ENCODE measurements at regions not wholly inside any gene's neighbourhood (a gene's known extent, or its start where the extent isn't known, plus 50 kb on each side); places are given as distances from the start of the nearest gene placed in this dataset.
"Not testable (repeated sequence)": the region's sequence is repeated elsewhere in the genome, so short reads cannot be mapped to it uniquely, and the experiment has no call there.

DNA sequence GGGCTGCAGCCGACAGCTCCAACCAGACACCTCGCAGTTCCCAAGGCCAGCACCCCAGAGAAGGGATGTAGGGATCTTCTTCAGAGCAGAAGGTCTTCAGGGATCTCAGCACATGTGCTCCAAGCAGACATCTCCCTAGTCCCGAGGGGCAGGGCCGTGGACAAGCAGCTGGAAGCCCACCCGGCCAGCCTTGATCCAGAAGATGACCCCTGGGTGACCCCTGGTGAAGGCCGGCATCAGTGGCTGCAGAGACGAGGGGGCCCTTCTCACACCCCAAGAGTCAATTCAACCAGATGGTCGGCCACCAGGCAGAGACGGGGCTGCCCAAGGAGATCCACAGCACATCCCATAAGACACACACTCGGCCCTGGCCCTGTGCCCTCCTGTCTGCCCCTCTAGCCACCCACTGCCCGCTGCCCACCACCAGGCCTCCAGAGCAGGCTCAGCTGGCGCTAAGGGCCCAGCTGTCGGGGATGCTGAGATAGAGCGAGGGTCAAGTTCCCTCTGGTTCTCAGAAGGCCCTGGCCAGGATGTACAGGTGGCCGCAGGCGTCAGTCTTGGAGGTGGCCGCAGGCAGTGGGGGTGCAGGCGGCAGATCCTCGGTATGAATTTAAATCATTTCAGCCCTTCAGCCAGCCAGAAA, 168.3 kb downstream of the BRD1 start:
- peaks cover 4% of the 10 kb centered on the region for H3K27me3 ChIP-seq (ENCODE audit: insufficient read depth, low read length)
- peaks cover 4% of the 10 kb centered on the region for H3K9me3 ChIP-seq (ENCODE audit: low read length)
- no peak overlapping the region for H3K4me3 ChIP-seq (ENCODE audit: low read length)
- no peak overlapping the region for H2AFZ ChIP-seq (ENCODE audit: low read depth, low read length)
- no peaks in the 10 kb centered on the region for H3K36me3 ChIP-seq (ENCODE audit: insufficient read depth, low read length)
- no peaks in the 10 kb centered on the region for H3K4me1 ChIP-seq (ENCODE audit: insufficient read depth, low read length)

DNA sequence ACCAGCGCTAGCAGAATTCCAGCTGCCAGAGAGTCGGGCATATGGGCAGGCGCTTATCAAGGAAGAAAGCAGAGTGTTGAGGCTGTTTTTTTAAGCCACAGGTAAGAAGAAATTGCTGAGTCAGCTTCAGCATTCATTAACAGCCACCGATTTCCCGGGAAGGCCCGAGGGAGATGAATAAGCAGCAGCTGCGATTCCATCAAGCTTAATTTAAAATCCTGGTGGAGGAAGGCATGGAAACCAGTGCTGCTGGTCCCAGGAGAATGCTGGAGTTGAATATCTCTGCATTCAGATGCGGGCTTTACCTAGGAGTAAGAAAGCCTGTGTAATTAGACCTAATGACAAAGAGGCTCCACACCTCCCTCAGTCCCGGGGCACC, 168.8 kb downstream of the BRD1 start:
- Histone ChIP-seq H3K4me3 (ENCODE audit: low read length) (no peak overlapping the region), H3K4me1 (ENCODE audit: insufficient read depth, low read length) (no peaks in the 10 kb centered on the region), H2AFZ (ENCODE audit: low read depth, low read length) (no peak overlapping the region), H3K36me3 (ENCODE audit: insufficient read depth, low read length) (no peaks in the 10 kb centered on the region), H3K9me3 (ENCODE audit: low read length) (peaks cover 4% of the 10 kb centered on the region), H3K27me3 (ENCODE audit: insufficient read depth, low read length) (peaks cover 4% of the 10 kb centered on the region)

DNA sequence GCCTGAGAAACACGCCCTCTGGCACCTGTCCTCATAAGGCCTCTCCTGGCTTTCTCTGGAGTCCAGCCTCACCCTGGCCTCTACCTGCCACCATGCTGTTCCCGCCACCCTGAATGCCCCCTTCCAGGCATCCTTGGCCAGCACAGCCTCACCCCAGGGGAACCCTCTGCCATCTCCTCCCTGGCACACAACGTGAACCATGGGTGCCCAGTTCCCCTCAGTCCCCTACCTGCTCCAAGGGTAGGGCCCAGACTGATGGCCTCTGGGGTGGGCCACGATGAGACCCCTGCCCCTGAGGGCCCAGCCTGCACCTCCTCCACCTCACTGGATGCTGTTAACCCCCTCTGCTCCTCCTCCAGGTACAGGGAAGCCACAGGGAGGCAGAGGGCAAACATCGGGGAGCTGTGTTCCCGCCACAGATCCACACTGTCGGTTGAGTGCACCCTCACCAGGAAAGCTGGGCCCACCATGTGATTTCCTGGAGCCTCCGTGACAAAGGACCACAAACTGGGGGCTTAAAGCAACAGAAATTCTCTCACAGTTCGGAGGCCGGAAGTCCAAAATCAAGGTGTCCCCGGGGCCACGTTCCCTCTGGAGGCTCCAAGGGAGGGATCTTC, 169.6 kb downstream of the BRD1 start:
- no peak overlapping the region for H2AFZ ChIP-seq (ENCODE audit: low read depth, low read length)
- H3K9me3 ChIP-seq (ENCODE audit: low read length) = peaks cover 1% of the 10 kb centered on the region
- H3K27me3 ChIP-seq (ENCODE audit: insufficient read depth, low read length) = no peaks in the 10 kb centered on the region
- H3K36me3 ChIP-seq (ENCODE audit: insufficient read depth, low read length) = no peaks in the 10 kb centered on the region
- no peaks in the 10 kb centered on the region for H3K4me1 ChIP-seq (ENCODE audit: insufficient read depth, low read length)
- no peak overlapping the region for H3K4me3 ChIP-seq (ENCODE audit: low read length)

DNA sequence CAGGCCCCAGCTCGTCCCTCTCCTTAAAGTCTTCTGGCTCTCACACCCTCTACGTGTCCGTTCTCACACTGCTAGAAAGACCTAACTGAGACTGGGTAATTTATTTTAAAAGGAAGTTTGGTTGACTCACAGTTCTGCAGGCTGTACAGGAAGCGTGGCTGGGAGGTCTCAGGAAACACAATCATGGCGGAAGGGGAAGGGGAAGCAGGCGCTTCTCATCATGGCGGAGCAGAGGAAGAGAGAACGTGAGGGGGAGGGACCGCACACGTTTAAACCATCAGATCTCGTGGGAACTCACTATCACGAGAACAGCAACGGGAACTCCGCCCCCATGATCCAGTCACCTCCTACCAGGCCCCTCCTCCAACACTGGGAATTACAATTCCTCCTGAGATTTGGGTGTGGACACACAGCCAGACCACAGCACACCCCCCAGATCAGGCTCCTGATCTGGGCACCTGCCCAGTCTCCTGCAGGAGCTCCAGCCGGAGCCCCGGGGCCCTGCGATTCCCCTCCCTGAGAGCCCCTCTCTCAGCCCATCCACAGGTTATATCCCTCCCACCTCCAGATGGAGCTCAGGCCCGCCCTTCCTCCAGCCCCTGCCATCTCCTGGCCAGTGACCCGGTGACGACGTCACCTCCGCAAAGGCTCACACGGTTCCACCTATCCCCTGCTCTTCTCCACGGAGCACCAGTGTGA, 170.2 kb downstream of the BRD1 start:
- no peaks in the 10 kb centered on the region for H3K27me3 ChIP-seq (ENCODE audit: insufficient read depth, low read length)
- H3K36me3 ChIP-seq (ENCODE audit: insufficient read depth, low read length) = no peaks in the 10 kb centered on the region
- no peak overlapping the region for H2AFZ ChIP-seq (ENCODE audit: low read depth, low read length)
- no peak overlapping the region for H3K4me3 ChIP-seq (ENCODE audit: low read length)
- H3K9me3 ChIP-seq (ENCODE audit: low read length) = no peaks in the 10 kb centered on the region
- H3K4me1 ChIP-seq (ENCODE audit: insufficient read depth, low read length) = no peaks in the 10 kb centered on the region

DNA sequence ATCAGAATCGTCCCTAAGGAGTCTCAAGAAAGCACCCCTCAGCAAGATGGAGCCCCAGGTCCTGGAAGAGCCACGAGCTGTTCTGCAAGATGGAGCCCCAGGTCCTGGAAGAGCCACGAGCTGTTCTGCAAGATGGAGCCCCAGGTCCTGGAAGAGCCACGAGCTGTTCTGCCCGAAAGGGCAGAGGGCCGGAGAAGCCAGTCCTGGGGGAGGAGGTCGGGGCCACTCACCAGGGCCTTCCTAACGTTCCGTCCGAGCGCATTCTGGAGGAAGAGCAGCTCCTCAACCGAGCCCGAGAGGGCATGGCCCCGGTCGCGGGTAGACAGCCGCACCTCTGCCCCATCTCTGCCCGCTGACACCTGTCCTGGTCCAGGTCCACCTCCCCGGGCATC, 170.8 kb downstream of the BRD1 start:
- not testable (repeated sequence) for H3K4me3 ChIP-seq (ENCODE audit: low read length); H3K36me3 ChIP-seq (ENCODE audit: insufficient read depth, low read length); H3K9me3 ChIP-seq (ENCODE audit: low read length); H3K27me3 ChIP-seq (ENCODE audit: insufficient read depth, low read length); H2AFZ ChIP-seq (ENCODE audit: low read depth, low read length); H3K4me1 ChIP-seq (ENCODE audit: insufficient read depth, low read length)

DNA sequence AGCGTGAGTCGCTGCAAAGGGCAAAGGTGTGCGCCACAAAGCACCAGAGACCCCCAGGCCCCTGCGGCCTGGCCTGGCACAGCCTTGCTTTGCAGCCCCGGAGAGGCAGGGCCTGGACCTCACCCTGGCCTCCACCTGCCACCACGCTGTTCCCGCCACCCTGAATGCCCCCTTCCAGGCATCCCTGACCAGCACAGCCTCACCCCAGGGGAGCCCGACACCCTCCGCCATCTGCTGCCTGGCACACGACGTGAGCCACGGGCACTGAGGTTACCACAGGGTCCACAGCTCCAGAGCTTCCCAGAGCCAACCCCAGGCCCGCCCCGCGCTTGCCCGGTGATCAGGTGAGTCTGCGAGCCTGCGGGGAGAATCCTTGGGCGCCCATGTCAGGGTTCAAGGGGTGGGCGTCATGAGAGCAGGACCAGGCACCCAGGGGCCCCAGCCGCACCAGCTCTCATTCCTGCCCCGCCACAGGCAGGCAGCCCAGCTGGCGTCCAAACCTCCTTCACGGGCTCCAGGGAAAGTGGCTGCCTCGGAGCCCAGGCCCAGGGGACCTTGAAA, 171.3 kb downstream of the BRD1 start:
- H2AFZ ChIP-seq (ENCODE audit: low read depth, low read length) = no peak overlapping the region
- no peaks in the 10 kb centered on the region for H3K4me1 ChIP-seq (ENCODE audit: insufficient read depth, low read length)
- no peaks in the 10 kb centered on the region for H3K36me3 ChIP-seq (ENCODE audit: insufficient read depth, low read length)
- no peaks in the 10 kb centered on the region for H3K9me3 ChIP-seq (ENCODE audit: low read length)
- H3K27me3 ChIP-seq (ENCODE audit: insufficient read depth, low read length) = no peaks in the 10 kb centered on the region
- H3K4me3 ChIP-seq (ENCODE audit: low read length) = no peak overlapping the region

DNA sequence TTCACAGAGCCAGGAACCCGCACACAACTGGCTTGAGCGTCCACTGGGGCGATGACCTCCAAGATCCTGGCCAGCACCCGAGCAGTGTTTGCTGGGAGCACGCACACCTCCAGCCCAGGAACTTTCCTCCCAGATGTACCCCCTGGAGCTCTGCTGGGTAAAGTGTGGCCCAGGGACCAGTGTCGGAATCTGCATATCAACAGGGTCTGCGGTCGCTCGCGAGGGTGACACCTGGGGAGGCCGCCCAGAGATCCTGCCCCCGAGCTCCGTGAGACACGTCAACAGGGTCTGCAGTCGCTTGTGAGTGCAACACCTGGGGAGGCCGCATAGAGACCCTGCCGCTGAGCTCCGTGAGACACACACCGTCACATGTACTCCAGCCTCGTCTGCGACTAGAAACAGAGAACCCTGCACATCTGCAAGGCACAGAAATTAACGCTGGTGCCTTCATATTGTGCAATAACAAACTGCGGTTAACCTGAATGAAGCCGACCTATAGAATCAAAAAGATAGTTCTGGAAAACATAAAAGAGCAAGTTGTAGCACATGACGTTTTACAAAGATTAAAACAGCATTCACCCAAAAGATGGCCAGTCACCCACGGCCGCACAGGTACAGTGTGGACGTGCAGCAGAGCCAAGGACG, 172.4 kb downstream of the BRD1 start:
- Histone ChIP-seq H3K9me3 (ENCODE audit: low read length) (no peaks in the 10 kb centered on the region), H3K36me3 (ENCODE audit: insufficient read depth, low read length) (no peaks in the 10 kb centered on the region), H3K27me3 (ENCODE audit: insufficient read depth, low read length) (no peaks in the 10 kb centered on the region), H3K4me3 (ENCODE audit: low read length) (no peak overlapping the region), H3K4me1 (ENCODE audit: insufficient read depth, low read length) (peaks cover 8% of the 10 kb centered on the region), H2AFZ (ENCODE audit: low read depth, low read length) (no peak overlapping the region)

DNA sequence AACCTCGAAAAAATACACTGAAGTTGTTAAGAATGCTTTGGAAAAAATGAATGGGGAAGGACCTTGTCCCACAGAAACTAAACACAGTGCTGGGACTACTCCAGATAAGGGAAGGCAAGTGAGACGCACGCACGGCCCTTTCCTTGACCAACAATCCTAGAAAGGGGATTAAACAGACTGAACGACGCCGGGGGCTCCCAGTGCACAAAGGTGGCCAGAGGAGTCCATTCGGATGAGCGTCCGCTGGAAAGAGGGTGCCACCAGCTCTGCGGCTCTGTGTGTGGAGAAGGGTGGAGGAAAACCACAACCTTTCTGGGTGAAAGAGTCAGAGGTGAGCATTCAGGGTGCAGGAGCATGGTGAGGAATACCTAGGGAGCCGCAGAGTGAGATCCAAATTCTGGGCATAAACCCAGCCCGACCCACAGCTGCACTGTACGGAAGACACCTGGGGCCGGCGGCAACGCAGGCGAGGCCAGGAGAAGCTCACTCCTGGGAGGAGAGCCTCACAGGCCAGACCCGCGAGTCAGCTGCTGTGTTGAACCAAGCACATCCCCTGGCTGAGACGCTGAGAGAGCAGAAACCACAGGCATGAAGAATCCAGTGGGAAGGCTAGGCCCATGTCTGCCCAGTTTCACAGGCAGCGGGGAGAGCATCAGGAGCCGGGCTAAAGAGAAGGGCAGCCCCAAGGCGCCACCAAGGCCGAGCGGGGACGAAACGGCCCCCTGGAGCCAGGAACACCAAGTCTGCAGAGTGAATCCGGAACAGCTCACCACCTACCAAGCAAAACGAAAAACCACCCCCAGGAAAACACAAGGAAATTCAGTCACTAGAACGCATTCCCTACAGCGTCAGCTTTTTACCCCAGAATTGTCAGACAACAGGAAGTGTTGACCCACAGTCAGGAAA, 177.1 kb downstream of the BRD1 start:
- peaks cover 20% of the 10 kb centered on the region for H3K4me1 ChIP-seq (ENCODE audit: insufficient read depth, low read length)
- no peak overlapping the region for H3K4me3 ChIP-seq (ENCODE audit: low read length)
- peaks cover 3% of the 10 kb centered on the region for H3K27me3 ChIP-seq (ENCODE audit: insufficient read depth, low read length)
- no peaks in the 10 kb centered on the region for H3K36me3 ChIP-seq (ENCODE audit: insufficient read depth, low read length)
- H2AFZ ChIP-seq (ENCODE audit: low read depth, low read length) = no peak overlapping the region
- no peaks in the 10 kb centered on the region for H3K9me3 ChIP-seq (ENCODE audit: low read length)

DNA sequence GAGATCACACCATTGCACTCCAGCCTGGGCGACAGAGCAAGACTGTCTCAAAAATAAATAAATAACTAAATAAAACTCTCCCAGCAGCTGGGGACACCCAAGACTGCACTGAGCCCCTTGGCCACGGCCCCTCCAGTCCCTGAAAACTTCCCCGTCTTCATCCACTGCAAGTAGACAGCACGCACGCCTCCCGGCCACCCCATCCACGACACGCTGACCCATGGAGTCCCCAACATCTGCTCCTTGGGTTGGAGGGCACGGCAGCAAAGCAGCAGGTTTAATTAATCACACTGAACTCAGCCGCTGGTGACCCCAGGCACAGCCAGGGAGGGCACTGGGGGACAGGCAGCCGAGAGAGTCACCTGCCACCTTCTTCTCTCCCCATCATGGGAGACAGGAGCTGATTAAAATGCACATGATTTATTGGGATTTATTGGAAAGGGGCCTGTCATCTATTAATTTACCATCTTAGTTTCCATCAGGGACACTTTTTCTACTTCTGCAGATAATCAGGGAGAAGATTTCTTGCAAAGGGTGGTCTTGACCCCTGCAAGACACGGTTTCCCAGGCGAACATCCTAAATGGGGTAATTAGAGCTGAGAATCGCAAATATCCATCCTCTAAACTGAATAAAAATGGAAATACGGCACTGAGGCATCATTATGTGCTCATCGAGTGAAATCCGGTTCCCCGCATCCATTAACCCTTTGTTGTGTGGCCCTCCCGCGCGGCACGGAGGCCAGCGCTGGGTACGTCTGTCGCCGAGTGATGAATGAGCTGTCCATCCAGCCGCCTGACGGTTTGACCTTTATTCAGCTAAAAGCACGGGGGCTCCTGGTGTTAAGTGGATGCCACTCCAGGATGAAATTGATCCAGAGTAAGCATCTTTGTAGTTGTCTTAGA, 178.3 kb downstream of the BRD1 start:
- H3K27me3 ChIP-seq (ENCODE audit: insufficient read depth, low read length) = peaks cover 3% of the 10 kb centered on the region

DNA sequence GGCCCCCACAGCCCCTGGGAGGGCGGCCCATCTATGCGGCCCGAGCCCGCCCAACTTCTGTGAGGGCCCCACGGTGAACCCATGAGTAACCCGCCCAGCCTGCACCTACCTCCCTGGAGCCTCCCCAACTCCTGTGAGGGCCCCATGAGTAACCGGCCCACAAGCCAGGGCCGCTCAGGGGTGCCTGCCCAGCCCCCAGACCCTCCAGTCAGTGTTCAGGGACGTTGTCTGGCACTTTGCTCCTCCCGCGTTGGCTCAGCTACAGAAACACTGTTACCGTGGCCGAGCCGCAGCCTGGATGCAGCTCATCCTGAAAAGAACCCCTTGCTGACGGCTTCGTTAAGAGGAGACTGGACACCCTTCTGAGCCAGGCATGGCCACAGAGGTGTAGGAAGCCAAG, 179.6 kb downstream of the BRD1 start:
- H3K4me1 ChIP-seq (ENCODE audit: insufficient read depth, low read length) = peaks cover 20% of the 10 kb centered on the region
- H3K36me3 ChIP-seq (ENCODE audit: insufficient read depth, low read length) = no peaks in the 10 kb centered on the region
- peaks cover 3% of the 10 kb centered on the region for H3K27me3 ChIP-seq (ENCODE audit: insufficient read depth, low read length)
- H2AFZ ChIP-seq (ENCODE audit: low read depth, low read length) = no peak overlapping the region
- no peak overlapping the region for H3K4me3 ChIP-seq (ENCODE audit: low read length)
- H3K9me3 ChIP-seq (ENCODE audit: low read length) = no peaks in the 10 kb centered on the region

More for the DNA sequence above, 178.3 kb downstream of the BRD1 start:
- H3K4me1 ChIP-seq (ENCODE audit: insufficient read depth, low read length) = peaks cover 20% of the 10 kb centered on the region
- no peaks in the 10 kb centered on the region for H3K9me3 ChIP-seq (ENCODE audit: low read length)
- H3K36me3 ChIP-seq (ENCODE audit: insufficient read depth, low read length) = no peaks in the 10 kb centered on the region
- H2AFZ ChIP-seq (ENCODE audit: low read depth, low read length) = no peak overlapping the region
- H3K4me3 ChIP-seq (ENCODE audit: low read length) = no peak overlapping the region

DNA sequence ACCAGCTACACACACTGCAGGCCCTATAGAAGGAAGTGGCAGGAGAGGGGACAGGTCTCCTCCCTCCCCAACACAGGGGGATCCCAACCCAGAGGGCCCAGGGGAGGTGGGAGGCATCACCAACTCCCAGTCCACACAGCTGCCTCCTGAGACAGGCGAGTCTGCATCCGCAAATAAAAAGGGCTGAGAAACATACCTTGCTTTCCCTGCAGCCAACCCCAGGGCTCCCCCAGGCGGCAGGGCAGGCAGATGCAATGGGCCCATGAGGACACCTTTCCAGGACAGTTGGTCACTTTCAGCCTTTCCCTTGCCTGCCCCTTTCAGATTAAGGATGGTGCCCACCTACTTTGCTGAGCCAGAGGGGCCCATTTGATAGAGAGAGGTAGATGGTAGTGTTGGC, 180.0 kb downstream of the BRD1 start:
- Histone ChIP-seq H3K4me1 (ENCODE audit: insufficient read depth, low read length) (peaks cover 20% of the 10 kb centered on the region), H3K36me3 (ENCODE audit: insufficient read depth, low read length) (no peaks in the 10 kb centered on the region), H3K4me3 (ENCODE audit: low read length) (no peak overlapping the region), H3K9me3 (ENCODE audit: low read length) (no peaks in the 10 kb centered on the region), H3K27me3 (ENCODE audit: insufficient read depth, low read length) (peaks cover 3% of the 10 kb centered on the region), H2AFZ (ENCODE audit: low read depth, low read length) (no peak overlapping the region)

DNA sequence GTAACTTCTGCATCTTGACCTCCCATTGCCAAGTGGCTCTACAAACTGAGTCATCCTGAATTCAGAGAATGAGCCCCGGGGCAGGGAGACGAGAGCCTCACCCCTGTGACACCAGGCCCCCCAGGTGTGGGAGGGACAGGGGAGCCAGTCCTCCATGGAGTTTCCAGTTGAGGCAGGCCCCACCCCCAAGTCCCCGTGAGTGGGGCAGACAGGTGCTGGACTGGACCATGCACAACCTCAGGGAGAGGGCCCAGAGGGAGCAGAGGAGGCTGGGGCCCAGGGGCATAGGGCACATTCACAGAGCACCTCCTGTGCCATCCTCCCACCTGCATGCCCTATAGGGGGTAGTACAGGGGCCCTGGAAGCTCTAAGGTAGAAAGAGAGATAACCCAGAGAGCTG, 180.8 kb downstream of the BRD1 start:
- H3K27me3 ChIP-seq (ENCODE audit: insufficient read depth, low read length) = peaks cover 3% of the 10 kb centered on the region
- H3K36me3 ChIP-seq (ENCODE audit: insufficient read depth, low read length) = no peaks in the 10 kb centered on the region
- no peaks in the 10 kb centered on the region for H3K9me3 ChIP-seq (ENCODE audit: low read length)

More for the DNA sequence above, 180.8 kb downstream of the BRD1 start:
- Histone ChIP-seq H3K4me3 (ENCODE audit: low read length) (no peak overlapping the region), H3K4me1 (ENCODE audit: insufficient read depth, low read length) (peaks cover 20% of the 10 kb centered on the region), H2AFZ (ENCODE audit: low read depth, low read length) (no peak overlapping the region)

All from neuron (in vitro differentiated cells).